ENCODE measurements at regions not wholly inside any gene's neighbourhood (a gene's known extent, or its start where the extent isn't known, plus 50 kb on each side); places are given as distances from the start of the nearest gene placed in this dataset.

DNA sequence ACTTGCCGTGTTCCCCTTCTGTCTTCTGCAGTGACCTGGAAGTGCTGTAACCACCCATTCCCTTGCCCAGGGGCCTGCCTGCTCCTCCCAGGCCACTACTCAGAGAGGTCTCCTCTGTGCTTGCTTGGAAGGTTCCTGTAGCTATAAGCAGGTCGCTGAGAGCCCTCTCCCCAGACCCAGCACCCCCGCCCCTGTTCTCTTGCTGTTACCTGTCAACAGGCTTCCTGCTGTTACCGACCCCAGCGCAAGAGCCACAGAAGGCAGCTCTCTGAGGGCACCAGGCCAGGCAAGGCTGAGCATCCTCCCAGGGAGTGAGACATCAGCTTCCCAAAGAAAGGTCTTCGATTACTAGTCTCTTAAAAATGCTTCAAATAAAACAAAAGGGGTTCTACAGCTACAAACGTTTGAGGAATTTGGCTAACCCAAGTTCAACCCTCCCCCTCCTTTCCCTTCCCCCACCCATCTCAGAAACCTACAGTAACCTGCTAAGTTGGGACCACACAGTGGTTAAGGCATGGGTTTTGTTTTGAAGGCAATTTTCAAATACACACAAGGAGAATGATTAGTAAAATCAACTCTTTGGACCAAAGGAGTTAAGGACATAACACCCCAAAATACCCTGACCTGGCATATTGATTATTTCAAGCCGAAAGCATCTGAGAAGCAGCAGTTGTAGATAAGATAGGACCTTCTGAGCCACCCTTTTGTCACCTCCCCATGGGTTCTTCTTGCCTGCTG lies 74.9 kb upstream of the MFGE8 start:
- H3K27ac ChIP-seq = no peak overlapping the region

GRCh38 chr15:88989578-88989977 lies 76.4 kb upstream of the MFGE8 start:
- no peak overlapping the region for H3K27ac ChIP-seq
- TF ChIP-seq CTCF (conservative IDR thresholded peaks at IDR 0.05) = no peak

More for the DNA sequence above, 74.9 kb upstream of the MFGE8 start:
- TF ChIP-seq CTCF (conservative IDR thresholded peaks at IDR 0.05) = no peak

GRCh38 chr15:88990185-88990679 lies 77.1 kb upstream of the MFGE8 start:
- TF ChIP-seq CTCF (conservative IDR thresholded peaks at IDR 0.05) = no peak

GRCh38 chr15:88992216-88992615 lies 79.0 kb upstream of the MFGE8 start:
- TF ChIP-seq CTCF (conservative IDR thresholded peaks at IDR 0.05) = no peak
- no peak overlapping the region for H3K27ac ChIP-seq

More at GRCh38 chr15:88990185-88990679, 77.1 kb upstream of the MFGE8 start:
- H3K27ac ChIP-seq = no peak overlapping the region

DNA sequence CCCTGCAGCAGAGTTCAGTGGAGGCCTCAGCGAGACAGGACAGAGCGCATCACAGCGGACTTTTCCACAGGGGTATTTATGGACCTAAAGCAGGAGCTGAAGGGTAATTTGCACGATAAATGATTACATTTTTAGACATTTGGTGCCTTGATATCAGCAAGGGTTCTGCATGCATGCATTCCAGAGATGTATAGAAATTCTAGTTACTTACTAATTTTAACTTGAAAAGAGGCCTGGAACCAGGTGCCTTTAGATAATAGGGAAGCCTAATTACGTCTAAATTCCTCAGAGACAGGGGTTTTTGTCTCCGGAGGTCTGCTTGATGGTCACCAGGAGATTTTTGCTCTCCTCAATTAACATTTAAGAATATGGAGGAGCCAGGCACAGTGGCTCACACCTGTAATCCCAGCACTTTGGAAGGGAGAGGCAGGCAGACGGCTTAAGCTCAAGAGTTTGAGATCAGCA lies 79.8 kb upstream of the MFGE8 start:
- TF ChIP-seq CTCF (conservative IDR thresholded peaks at IDR 0.05) = no peak

GRCh38 chr15:88993662-88994061 lies 80.5 kb upstream of the MFGE8 start:
- TF ChIP-seq CTCF (conservative IDR thresholded peaks at IDR 0.05) = no peak
- no peak overlapping the region for H3K27ac ChIP-seq

More for the DNA sequence above, 79.8 kb upstream of the MFGE8 start:
- no peak overlapping the region for H3K27ac ChIP-seq

DNA sequence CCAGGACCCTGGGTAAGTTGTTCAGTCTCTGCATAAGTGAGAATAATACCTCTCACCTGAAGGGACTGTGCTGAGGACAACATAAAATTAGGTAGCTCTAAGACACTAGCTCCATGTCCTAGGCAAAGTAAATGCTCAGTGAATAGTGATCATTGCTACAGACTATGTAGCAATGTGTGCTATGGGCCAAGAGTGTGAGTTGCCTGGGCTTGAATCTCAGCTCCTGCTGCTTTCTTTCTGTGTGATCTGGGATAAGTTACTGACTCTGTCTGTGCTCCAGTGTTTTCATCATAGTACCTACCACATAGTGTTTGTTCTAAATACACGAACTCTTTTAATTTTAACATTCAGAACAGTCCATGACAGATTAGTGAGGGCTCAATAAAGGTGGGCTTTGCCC lies 81.1 kb upstream of the MFGE8 start:
- H3K27ac ChIP-seq = no peak overlapping the region
- TF ChIP-seq CTCF (conservative IDR thresholded peaks at IDR 0.05) = no peak

Measured in VCaP (cell line).